Keratinocyte (primary cell): ENCODE measurements at regions not wholly inside any gene's neighbourhood (a gene's known extent, or its start where the extent isn't known, plus 50 kb on each side); places are given as distances from the start of the nearest gene placed in this dataset.

ENCODE experiments used
- DNase-seq: peaks from one replicate; pipeline ENCODE4 v3.0.0-alpha.2; 2011; ENCODE audit warnings: low read depth, missing footprints, low spot score
- FAIRE-seq: peaks from 2 replicates; lab custom pipeline; 2011; peaks lifted over from hg19 to GRCh38; lab: Jason Lieb, UNC
- H2AFZ ChIP-seq: 2 replicates; pipeline ENCODE4 v1.6.0; 2012; ENCODE audit warnings: low read length, control low read depth, inconsistent platforms; ENCODE audit not compliant: control insufficient read depth
- H3K27ac ChIP-seq: 2 replicates; pipeline ENCODE4 v1.5.1; 2011; ENCODE audit warnings: low read length; ENCODE audit not compliant: control insufficient read depth, insufficient read depth
- H3K27me3 ChIP-seq: 3 replicates; pipeline ENCODE4 v1.6.0; 2011; ENCODE audit warnings: low read length; ENCODE audit not compliant: control insufficient read depth, insufficient read depth; ENCODE audit errors: extremely low read depth
- H3K36me3 ChIP-seq, 2 experiments: 2 replicates in 1 of 2; 3 replicates in 1 of 2; pipeline ENCODE4 v1.5.1; 2011; ENCODE audit warnings: low read length in 2 of 2, mild to moderate bottlenecking in 1 of 2; ENCODE audit not compliant: control insufficient read depth in 2 of 2, insufficient read depth in 2 of 2; ENCODE audit errors: extremely low read depth in 1 of 2
- H3K4me1 ChIP-seq: 3 replicates; pipeline ENCODE4 v1.5.1; 2011; ENCODE audit warnings: low read length; ENCODE audit not compliant: control insufficient read depth, insufficient read depth; ENCODE audit errors: extremely low read depth
- H3K4me2 ChIP-seq: 3 replicates; pipeline ENCODE4 v1.6.0; 2011; ENCODE audit warnings: low read depth, low read length; ENCODE audit not compliant: control insufficient read depth, insufficient read depth; ENCODE audit errors: extremely low read depth
- H3K4me3 ChIP-seq, 3 experiments: fragments of 200-600 bp in 1 of 3; sonication (generic) in 1 of 3; 2 replicates in 2 of 3; 3 replicates in 1 of 3; pipeline ENCODE4 v1.5.1; 2011 to 2016; ENCODE audit warnings: low read length in 3 of 3, mild to moderate bottlenecking in 3 of 3, control low read depth in 2 of 3, inconsistent platforms in 1 of 3, low read depth in 1 of 3, mixed read lengths in 1 of 3, mixed run types in 1 of 3, moderate library complexity in 1 of 3; ENCODE audit not compliant: control insufficient read depth in 2 of 3, insufficient read depth in 2 of 3; ENCODE audit errors: extremely low read depth in 1 of 3
- H3K79me2 ChIP-seq: 2 replicates; pipeline ENCODE4 v1.6.0; 2012; ENCODE audit warnings: low read length; ENCODE audit not compliant: control insufficient read depth, insufficient read depth
- H3K9ac ChIP-seq: 3 replicates; pipeline ENCODE4 v1.6.0; 2011; ENCODE audit warnings: low read length; ENCODE audit not compliant: control insufficient read depth, insufficient read depth; ENCODE audit errors: extremely low read depth
- H3K9me1 ChIP-seq: 3 replicates; pipeline ENCODE4 v1.6.0; 2011; ENCODE audit warnings: low read length; ENCODE audit not compliant: control insufficient read depth, insufficient read depth; ENCODE audit errors: extremely low read depth
- H3K9me3 ChIP-seq: 2 replicates; pipeline ENCODE4 v1.5.1; 2012; ENCODE audit warnings: low read depth, low read length; ENCODE audit not compliant: control insufficient read depth
- H4K20me1 ChIP-seq: 3 replicates; pipeline ENCODE4 v1.6.0; 2011; ENCODE audit warnings: low read length; ENCODE audit not compliant: control insufficient read depth, insufficient read depth; ENCODE audit errors: extremely low read depth
- EZH2 ChIP-seq: IDR thresholded peaks from one replicate; pipeline ENCODE4 v1.6.1; 2012; ENCODE audit warnings: inconsistent platforms, mild to moderate bottlenecking, low read length, moderate library complexity
- dilution Hi-C: fragments of 300-500 bp; cut with MboI; formaldehyde crosslinking; loops from one replicate; pipeline ENCODE4 v1.7.0; 2020; ENCODE audit warnings: low sequenced_read_pairs; ENCODE audit not compliant: extremely low pct_ligation_motif_present
- TF ChIP-seq, protein P1 (sequence below), 3 experiments: IDR thresholded peaks in 1 of 3; conservative IDR thresholded peaks in 1 of 3; optimal IDR thresholded peaks in 1 of 3; 2 replicates in 2 of 3; 3 replicates in 1 of 3; pipeline versions ENCODE3 to v1.5.1; 2011; ENCODE audit warnings: low read length in 3 of 3, mild to moderate bottlenecking in 3 of 3, moderate library complexity in 2 of 3, control low read depth in 1 of 3, inconsistent platforms in 1 of 3; ENCODE audit not compliant: insufficient read depth in 2 of 3; ENCODE audit errors: extremely low read depth in 1 of 3

DNA sequence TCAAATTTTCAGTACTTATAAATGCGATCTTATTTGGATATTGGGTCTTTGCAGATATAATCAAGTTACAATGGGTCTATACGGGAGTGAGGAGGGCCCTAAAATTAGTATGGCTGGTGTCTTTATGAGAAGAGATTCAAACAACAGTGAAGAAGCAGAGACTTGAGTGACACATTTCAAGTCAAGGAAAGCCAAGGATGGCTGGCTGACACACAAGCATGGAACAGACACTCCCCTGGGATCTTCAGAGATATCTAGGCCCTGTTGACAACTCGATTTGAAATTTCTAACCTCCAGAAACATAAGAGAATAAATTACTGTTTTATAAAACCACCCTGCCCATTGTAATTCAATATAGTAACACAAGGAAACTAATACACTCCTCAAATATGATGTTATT, 1886.0 kb upstream of the PCDH7 start:
- Histone ChIP-seq H2AFZ (no peak overlapping the region), H3K4me2 (no peak overlapping the region), H3K9me3 (no peaks in the 10 kb centered on the region), H4K20me1 (no peaks in the 10 kb centered on the region), H3K9me1 (no peaks in the 10 kb centered on the region), H3K27ac (no peak overlapping the region), H3K4me3 (no peak overlapping the region), H3K79me2 (no peaks in the 10 kb centered on the region), H3K36me3 (no peaks in the 10 kb centered on the region), H3K9ac (no peak overlapping the region), H3K4me1 (no peaks in the 10 kb centered on the region), H3K27me3 (no peaks in the 10 kb centered on the region)
- TF ChIP-seq, protein P1, sequence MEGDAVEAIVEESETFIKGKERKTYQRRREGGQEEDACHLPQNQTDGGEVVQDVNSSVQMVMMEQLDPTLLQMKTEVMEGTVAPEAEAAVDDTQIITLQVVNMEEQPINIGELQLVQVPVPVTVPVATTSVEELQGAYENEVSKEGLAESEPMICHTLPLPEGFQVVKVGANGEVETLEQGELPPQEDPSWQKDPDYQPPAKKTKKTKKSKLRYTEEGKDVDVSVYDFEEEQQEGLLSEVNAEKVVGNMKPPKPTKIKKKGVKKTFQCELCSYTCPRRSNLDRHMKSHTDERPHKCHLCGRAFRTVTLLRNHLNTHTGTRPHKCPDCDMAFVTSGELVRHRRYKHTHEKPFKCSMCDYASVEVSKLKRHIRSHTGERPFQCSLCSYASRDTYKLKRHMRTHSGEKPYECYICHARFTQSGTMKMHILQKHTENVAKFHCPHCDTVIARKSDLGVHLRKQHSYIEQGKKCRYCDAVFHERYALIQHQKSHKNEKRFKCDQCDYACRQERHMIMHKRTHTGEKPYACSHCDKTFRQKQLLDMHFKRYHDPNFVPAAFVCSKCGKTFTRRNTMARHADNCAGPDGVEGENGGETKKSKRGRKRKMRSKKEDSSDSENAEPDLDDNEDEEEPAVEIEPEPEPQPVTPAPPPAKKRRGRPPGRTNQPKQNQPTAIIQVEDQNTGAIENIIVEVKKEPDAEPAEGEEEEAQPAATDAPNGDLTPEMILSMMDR (optimal IDR thresholded peaks at IDR 0.05 in 1 of 3, IDR thresholded peaks at IDR 0.05 in 1 of 3, conservative IDR thresholded peaks at IDR 0.05 in 1 of 3; ENCODE audit: extremely low read depth in 1 of 3, insufficient read depth in 2 of 3, low read length in 3 of 3), result no peak
- no peak for TF ChIP-seq EZH2
- FAIRE-seq (no peak), DNase-seq (no peak)
- dilution Hi-C loops, result no loop called here

DNA sequence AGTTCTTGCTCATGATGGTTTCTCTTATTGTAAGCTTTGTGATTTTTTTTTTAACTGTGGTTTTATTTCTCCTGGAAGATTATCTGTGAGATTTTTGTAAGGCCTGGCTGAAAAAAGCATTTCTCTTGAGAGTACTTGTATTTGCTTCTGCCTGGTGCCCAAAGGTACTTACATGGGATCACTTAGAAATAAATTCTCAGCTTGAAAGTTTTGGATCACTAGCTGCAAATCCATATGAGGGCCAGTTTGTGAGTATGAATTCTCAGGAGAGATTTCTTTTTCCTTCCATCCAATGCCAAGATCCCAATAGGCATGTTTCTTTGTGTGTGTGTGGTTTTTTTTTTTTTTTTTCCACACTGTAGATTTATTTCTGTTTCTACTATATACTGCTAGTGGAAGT, 1884.7 kb upstream of the PCDH7 start:
- no peak for FAIRE-seq
- Histone ChIP-seq H3K9me1 (no peaks in the 10 kb centered on the region), H3K4me2 (no peak overlapping the region), H3K9me3 (no peaks in the 10 kb centered on the region), H2AFZ (no peak overlapping the region), H3K36me3 (no peaks in the 10 kb centered on the region), H4K20me1 (no peaks in the 10 kb centered on the region), H3K27ac (no peak overlapping the region), H3K79me2 (no peaks in the 10 kb centered on the region), H3K4me1 (no peaks in the 10 kb centered on the region), H3K27me3 (no peaks in the 10 kb centered on the region), H3K4me3 (no peak overlapping the region), H3K9ac (no peak overlapping the region)
- no peak for DNase-seq
- dilution Hi-C loops, result no loop called here
- no peak for TF ChIP-seq EZH2
- TF ChIP-seq, protein P1 (optimal IDR thresholded peaks at IDR 0.05 in 1 of 3, IDR thresholded peaks at IDR 0.05 in 1 of 3, conservative IDR thresholded peaks at IDR 0.05 in 1 of 3; ENCODE audit: extremely low read depth in 1 of 3, insufficient read depth in 2 of 3, low read length in 3 of 3), result no peak
